WTC11 (cell line): ENCODE measurements at regions not wholly inside any gene's neighbourhood (a gene's known extent, or its start where the extent isn't known, plus 50 kb on each side); places are given as distances from the start of the nearest gene placed in this dataset.

ENCODE experiments used
- ATAC-seq: fragments of 200-7000 bp; cut with Tn5 transposase; 2 replicates; pipeline ENCODE4 v1.10.0; 2021; ENCODE audit warnings: mild to moderate bottlenecking, moderate library complexity
- CTCF ChIA-PET: fragments of 300-600 bp; sonication (Branson Sonifier 250); formaldehyde crosslinking; loops from one replicate; lab custom pipeline; 2021; ENCODE audit warnings: antibody characterized with exemption; lab: Charles Lee
- POLR2A ChIA-PET: fragments of 350-600 bp; sonication (Branson Sonifier 250); formaldehyde crosslinking; loops from one replicate; lab custom pipeline; 2021; ENCODE audit warnings: antibody characterized with exemption; lab: Charles Lee
- DNase-seq: peaks from one replicate; pipeline ENCODE4 v3.0.0; 2021; ENCODE audit warnings: low spot score
- H3K27ac Mint-ChIP-seq: 2 replicates; pipeline ENCODE4 v1.8.0; 2021; ENCODE audit warnings: mixed read lengths
- H3K27me3 Mint-ChIP-seq: 2 replicates; pipeline ENCODE4 v1.8.0; 2021; ENCODE audit warnings: low read depth, mild to moderate bottlenecking, moderate library complexity, mixed read lengths
- H3K36me3 Mint-ChIP-seq: 2 replicates; pipeline ENCODE4 v1.8.0; 2021; ENCODE audit warnings: mixed read lengths
- H3K4me1 Mint-ChIP-seq: 2 replicates; pipeline ENCODE4 v1.8.0; 2022; ENCODE audit warnings: mixed read lengths
- H3K4me3 Mint-ChIP-seq: 2 replicates; pipeline ENCODE4 v1.8.0; 2021; ENCODE audit warnings: mild to moderate bottlenecking, moderate library complexity, mixed read lengths
- H3K9me3 Mint-ChIP-seq: 2 replicates; pipeline ENCODE4 v1.8.0; 2021; ENCODE audit warnings: mixed read lengths
- ATF2 ChIP-seq: sonication (generic); formaldehyde crosslinking; IDR thresholded peaks from 2 replicates; pipeline ENCODE4 v1.8.1; 2022; ENCODE audit warnings: low read depth, missing genetic modification reagents, borderline replicate concordance
- ELF4 ChIP-seq: sonication (generic); formaldehyde crosslinking; IDR thresholded peaks from 2 replicates; pipeline ENCODE4 v1.8.1; 2022; ENCODE audit warnings: low read depth, mild to moderate bottlenecking, moderate library complexity, missing genetic modification reagents
- EMX1 ChIP-seq: fragments of 250-450 bp; sonication (Bioruptor Pico); IDR thresholded peaks from 2 replicates; pipeline ENCODE4 v1.8.0; 2021; ENCODE audit warnings: mild to moderate bottlenecking
- HMGA2 ChIP-seq: fragments of 250-450 bp; sonication (Bioruptor Pico); IDR thresholded peaks from 2 replicates; pipeline ENCODE4 v1.4.0; 2021; ENCODE audit warnings: mild to moderate bottlenecking, moderate library complexity
- HMGXB4 ChIP-seq: sonication (generic); formaldehyde crosslinking; IDR thresholded peaks from 2 replicates; pipeline ENCODE4 v1.8.1; 2023; ENCODE audit warnings: mild to moderate bottlenecking, moderate library complexity, missing genetic modification reagents
- NFE2L1 ChIP-seq: sonication (generic); formaldehyde crosslinking; IDR thresholded peaks from 2 replicates; pipeline ENCODE4 v1.8.1; 2023; ENCODE audit warnings: missing genetic modification reagents
- NFYB ChIP-seq: sonication (generic); formaldehyde crosslinking; conservative IDR thresholded peaks from 2 replicates; pipeline ENCODE4 v1.8.0; 2022; ENCODE audit warnings: low read depth, missing genetic modification reagents
- OVOL2 ChIP-seq: fragments of 250-450 bp; sonication (Bioruptor Pico); IDR thresholded peaks from 2 replicates; pipeline ENCODE4 v1.9.0; 2021; ENCODE audit warnings: mild to moderate bottlenecking, borderline replicate concordance
- PRRX2 ChIP-seq: fragments of 250-450 bp; sonication (Bioruptor Pico); IDR thresholded peaks from 2 replicates; pipeline ENCODE4 v1.8.0; 2021; ENCODE audit warnings: mild to moderate bottlenecking
- SP1 ChIP-seq: sonication (generic); formaldehyde crosslinking; conservative IDR thresholded peaks from 2 replicates; pipeline ENCODE4 v1.8.1; 2022; ENCODE audit warnings: missing genetic modification reagents
- TCF7 ChIP-seq: sonication (generic); formaldehyde crosslinking; IDR thresholded peaks from 2 replicates; pipeline ENCODE4 v1.8.0; 2022; ENCODE audit warnings: mild to moderate bottlenecking, low read depth, missing genetic modification reagents, moderate library complexity
- USF2 ChIP-seq: sonication (generic); formaldehyde crosslinking; IDR thresholded peaks from 2 replicates; pipeline ENCODE4 v1.8.1; 2023; ENCODE audit warnings: mild to moderate bottlenecking, missing genetic modification reagents, moderate library complexity
- ZNF121 ChIP-seq: sonication (generic); formaldehyde crosslinking; IDR thresholded peaks from 2 replicates; pipeline ENCODE4 v1.8.0; 2023; ENCODE audit warnings: missing genetic modification reagents
- ZNF281 ChIP-seq: sonication (generic); formaldehyde crosslinking; IDR thresholded peaks from 2 replicates; pipeline ENCODE4 v1.8.0; 2023; ENCODE audit warnings: mild to moderate bottlenecking, missing genetic modification reagents
- ZNF423 ChIP-seq: fragments of 250-450 bp; sonication (Bioruptor Pico); IDR thresholded peaks from 2 replicates; pipeline ENCODE4 v2.1.2; 2022; ENCODE audit warnings: mild to moderate bottlenecking, moderate library complexity
- TF ChIP-seq, protein P1 (sequence below): fragments of 250-450 bp; sonication (Bioruptor Pico); IDR thresholded peaks from 2 replicates; pipeline ENCODE4 v1.9.0; 2021; ENCODE audit warnings: mild to moderate bottlenecking
- TF ChIP-seq, protein P2 (sequence below): fragments of 250-450 bp; sonication (Bioruptor Pico); IDR thresholded peaks from 2 replicates; pipeline ENCODE4 v1.8.0; 2021; ENCODE audit warnings: mild to moderate bottlenecking
- TF ChIP-seq, protein P3 (sequence below): sonication (generic); formaldehyde crosslinking; IDR thresholded peaks from 2 replicates; pipeline ENCODE4 v1.8.0; 2023; ENCODE audit warnings: missing genetic modification reagents
- TF ChIP-seq, protein P4 (sequence below): fragments of 250-450 bp; sonication (Bioruptor Pico); IDR thresholded peaks from 2 replicates; pipeline ENCODE4 v1.9.0; 2021; ENCODE audit warnings: mild to moderate bottlenecking
- TF ChIP-seq, protein P5 (sequence below): fragments of 250-450 bp; sonication (Bioruptor Pico); IDR thresholded peaks from 2 replicates; pipeline ENCODE4 v1.9.0; 2021; ENCODE audit warnings: moderate library complexity, mild to moderate bottlenecking, inconsistent platforms, borderline replicate concordance

DNA sequence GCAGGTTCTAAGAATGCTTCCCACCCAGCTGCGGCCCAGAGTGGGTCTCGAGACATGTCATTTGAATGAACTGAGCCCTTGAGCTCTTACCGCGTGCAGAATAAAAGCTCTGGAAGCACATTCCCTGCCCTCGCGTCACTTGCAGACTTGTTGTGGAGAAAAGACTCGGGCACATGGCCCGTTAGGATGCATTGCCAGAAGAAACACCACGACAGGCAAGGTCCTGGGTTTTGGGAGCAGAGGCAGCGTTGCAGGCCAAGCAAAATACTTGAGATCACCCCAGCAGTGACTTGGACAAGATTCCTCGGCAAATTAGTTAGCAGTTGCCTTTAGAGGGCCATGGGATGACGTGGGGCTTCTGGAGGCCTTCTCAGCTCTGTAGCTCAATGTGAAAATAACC is 170.8 kb upstream of the MSX2 start (continued):
- TF ChIP-seq, protein P1, sequence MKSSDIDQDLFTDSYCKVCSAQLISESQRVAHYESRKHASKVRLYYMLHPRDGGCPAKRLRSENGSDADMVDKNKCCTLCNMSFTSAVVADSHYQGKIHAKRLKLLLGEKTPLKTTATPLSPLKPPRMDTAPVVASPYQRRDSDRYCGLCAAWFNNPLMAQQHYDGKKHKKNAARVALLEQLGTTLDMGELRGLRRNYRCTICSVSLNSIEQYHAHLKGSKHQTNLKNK (CRISPR knock-in tag), result no peak
- TF ChIP-seq, protein P2, sequence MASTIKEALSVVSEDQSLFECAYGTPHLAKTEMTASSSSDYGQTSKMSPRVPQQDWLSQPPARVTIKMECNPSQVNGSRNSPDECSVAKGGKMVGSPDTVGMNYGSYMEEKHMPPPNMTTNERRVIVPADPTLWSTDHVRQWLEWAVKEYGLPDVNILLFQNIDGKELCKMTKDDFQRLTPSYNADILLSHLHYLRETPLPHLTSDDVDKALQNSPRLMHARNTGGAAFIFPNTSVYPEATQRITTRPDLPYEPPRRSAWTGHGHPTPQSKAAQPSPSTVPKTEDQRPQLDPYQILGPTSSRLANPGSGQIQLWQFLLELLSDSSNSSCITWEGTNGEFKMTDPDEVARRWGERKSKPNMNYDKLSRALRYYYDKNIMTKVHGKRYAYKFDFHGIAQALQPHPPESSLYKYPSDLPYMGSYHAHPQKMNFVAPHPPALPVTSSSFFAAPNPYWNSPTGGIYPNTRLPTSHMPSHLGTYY, result no peak
- TF ChIP-seq ATF2 (CRISPR knock-in tag), result no peak
- TF ChIP-seq, protein P3, sequence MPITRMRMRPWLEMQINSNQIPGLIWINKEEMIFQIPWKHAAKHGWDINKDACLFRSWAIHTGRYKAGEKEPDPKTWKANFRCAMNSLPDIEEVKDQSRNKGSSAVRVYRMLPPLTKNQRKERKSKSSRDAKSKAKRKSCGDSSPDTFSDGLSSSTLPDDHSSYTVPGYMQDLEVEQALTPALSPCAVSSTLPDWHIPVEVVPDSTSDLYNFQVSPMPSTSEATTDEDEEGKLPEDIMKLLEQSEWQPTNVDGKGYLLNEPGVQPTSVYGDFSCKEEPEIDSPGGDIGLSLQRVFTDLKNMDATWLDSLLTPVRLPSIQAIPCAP (CRISPR knock-in tag), result no peak
- TF ChIP-seq PRRX2 (CRISPR knock-in tag), result no peak
- TF ChIP-seq NFYB (CRISPR knock-in tag), result no peak
- no peak for TF ChIP-seq ZNF121 (CRISPR knock-in tag)
- no peak for TF ChIP-seq HMGXB4 (CRISPR knock-in tag)
- TF ChIP-seq, protein P4, sequence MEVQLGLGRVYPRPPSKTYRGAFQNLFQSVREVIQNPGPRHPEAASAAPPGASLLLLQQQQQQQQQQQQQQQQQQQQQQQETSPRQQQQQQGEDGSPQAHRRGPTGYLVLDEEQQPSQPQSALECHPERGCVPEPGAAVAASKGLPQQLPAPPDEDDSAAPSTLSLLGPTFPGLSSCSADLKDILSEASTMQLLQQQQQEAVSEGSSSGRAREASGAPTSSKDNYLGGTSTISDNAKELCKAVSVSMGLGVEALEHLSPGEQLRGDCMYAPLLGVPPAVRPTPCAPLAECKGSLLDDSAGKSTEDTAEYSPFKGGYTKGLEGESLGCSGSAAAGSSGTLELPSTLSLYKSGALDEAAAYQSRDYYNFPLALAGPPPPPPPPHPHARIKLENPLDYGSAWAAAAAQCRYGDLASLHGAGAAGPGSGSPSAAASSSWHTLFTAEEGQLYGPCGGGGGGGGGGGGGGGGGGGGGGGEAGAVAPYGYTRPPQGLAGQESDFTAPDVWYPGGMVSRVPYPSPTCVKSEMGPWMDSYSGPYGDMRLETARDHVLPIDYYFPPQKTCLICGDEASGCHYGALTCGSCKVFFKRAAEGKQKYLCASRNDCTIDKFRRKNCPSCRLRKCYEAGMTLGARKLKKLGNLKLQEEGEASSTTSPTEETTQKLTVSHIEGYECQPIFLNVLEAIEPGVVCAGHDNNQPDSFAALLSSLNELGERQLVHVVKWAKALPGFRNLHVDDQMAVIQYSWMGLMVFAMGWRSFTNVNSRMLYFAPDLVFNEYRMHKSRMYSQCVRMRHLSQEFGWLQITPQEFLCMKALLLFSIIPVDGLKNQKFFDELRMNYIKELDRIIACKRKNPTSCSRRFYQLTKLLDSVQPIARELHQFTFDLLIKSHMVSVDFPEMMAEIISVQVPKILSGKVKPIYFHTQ (CRISPR knock-in tag), result no peak

DNA sequence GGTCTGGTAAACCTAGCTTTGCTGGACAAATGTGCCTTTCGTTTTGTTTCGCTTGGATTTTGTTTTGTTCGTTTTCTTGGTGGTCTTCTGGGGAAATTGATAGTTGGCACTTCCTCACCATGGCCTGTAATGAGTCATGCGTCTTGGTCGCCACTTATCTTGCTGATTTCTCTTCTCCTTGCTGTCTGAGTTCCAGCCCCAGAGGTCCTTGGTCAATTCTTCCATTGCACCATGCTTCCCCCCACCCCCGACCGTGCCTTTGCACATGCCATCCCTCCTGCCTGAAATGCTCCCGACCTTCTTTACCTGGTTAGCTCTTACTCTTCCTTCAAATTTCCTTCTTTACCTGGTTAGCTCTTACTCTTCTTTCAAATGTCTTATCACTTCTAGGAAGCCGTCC is 168.7 kb upstream of the MSX2 start:
- Mint-ChIP-seq H3K4me1 (no peaks in the 10 kb centered on the region), H3K27me3 (peaks cover 4% of the 10 kb centered on the region), H3K4me3 (no peak overlapping the region), H3K36me3 (peaks cover 3% of the 10 kb centered on the region; the same call in 1 of the 2 replicates), H3K27ac (no peak overlapping the region), H3K9me3 (peaks cover 9% of the 10 kb centered on the region)
- ChIA-PET POLR2A (no interaction called here), CTCF (no interaction called here)
- DNase-seq (no peak), ATAC-seq (no peak)
- TF ChIP-seq, protein P5, sequence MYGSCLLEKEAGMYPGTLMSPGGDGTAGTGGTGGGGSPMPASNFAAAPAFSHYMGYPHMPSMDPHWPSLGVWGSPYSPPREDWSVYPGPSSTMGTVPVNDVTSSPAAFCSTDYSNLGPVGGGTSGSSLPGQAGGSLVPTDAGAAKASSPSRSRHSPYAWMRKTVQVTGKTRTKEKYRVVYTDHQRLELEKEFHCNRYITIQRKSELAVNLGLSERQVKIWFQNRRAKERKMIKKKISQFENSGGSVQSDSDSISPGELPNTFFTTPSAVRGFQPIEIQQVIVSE (CRISPR knock-in tag), result no peak
- TF ChIP-seq ZNF281 (CRISPR knock-in tag), result no peak
- no peak for TF ChIP-seq SP1 (CRISPR knock-in tag)
- TF ChIP-seq ZNF423 (CRISPR knock-in tag), result no peak
- no peak for TF ChIP-seq ATF2 (CRISPR knock-in tag)
- TF ChIP-seq OVOL2 (CRISPR knock-in tag), result no peak
- TF ChIP-seq USF2, result no peak
- TF ChIP-seq EMX1 (CRISPR knock-in tag), result no peak
- TF ChIP-seq HMGA2, result no peak
- TF ChIP-seq TCF7 (CRISPR knock-in tag), result no peak
- no peak for TF ChIP-seq NFE2L1 (CRISPR knock-in tag)
- TF ChIP-seq ELF4, result no peak
